ENCODE measurements at regions not wholly inside any gene's neighbourhood (a gene's known extent, or its start where the extent isn't known, plus 50 kb on each side); places are given as distances from the start of the nearest gene placed in this dataset.
"Not testable (repeated sequence)": the region's sequence is repeated elsewhere in the genome, so short reads cannot be mapped to it uniquely, and the experiment has no call there.

DNA sequence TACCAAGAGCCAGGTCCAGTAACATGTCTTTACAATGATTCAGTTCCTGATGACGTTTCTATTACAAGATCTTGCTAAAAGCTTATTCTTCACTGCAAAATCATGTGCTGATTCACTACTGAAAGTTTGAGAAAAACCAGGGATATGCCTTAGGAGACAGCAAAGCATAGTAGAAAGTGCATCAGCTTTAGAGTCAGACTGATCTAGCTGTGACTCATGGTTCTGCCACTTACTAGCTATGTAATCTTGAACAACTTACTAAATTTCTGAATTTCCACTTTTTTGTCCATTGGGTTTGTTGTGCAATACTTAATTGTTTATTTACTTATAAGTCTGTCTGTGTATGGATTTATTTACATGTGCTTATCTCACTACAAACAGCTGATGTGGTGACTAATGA lies 198.5 kb upstream of the RSPO3 start:
- DNase-seq, result no peak

- no peak for DNase-seq
Measured at GRCh38 chr6:126923807-126924206, 194.7 kb upstream of the RSPO3 start.

DNA sequence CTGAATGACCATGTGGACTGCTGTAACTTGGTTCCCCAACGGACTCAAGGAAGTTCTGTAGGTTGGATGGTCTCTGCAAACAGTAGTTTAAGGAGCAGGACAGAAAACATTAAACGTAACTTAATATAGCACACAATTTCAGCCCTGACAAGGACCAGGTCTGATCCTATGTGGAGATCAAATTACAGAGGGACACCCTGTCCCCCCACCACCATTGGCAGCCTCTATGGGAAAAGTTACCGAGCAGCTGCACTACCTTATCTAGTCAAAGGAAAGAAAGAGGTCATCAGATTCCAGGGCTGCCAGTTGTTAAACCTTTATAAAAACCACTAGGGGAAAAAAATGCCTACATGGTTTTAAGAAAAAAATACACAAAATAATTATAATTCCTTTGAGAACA lies 191.5 kb upstream of the RSPO3 start:
- no peak for DNase-seq

GRCh38 chr6:126927841-126928240 lies 190.6 kb upstream of the RSPO3 start:
- DNase-seq, result no peak

GRCh38 chr6:126937426-126937825 lies 181.0 kb upstream of the RSPO3 start:
- no peak for DNase-seq

GRCh38 chr6:126939784-126940183 lies 178.7 kb upstream of the RSPO3 start:
- DNase-seq, result no peak

GRCh38 chr6:126941751-126942150 lies 176.7 kb upstream of the RSPO3 start:
- DNase-seq, result no peak

DNA sequence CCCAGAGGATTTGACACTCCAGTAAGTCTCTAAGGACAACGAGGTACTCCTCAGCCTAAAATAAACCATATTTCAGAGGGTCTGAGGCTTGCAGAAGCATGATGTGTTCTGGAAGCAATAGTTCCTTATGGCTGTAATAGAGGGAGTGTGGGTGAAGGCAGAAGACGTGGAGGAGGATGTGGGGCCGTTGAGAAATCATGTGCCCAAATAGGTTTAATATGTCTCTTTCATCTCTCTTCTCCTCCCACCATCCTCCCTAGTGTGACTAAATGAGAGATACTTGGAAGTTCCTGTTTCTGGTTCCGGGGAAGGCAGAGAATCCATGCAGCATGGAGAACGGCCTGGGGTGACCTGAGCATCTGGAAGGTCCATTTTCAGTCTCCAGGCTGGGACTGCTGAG lies 174.0 kb upstream of the RSPO3 start:
- no peak for DNase-seq

GRCh38 chr6:126945150-126945685 lies 173.3 kb upstream of the RSPO3 start:
- peak; percentile 35 for DNase-seq

DNA sequence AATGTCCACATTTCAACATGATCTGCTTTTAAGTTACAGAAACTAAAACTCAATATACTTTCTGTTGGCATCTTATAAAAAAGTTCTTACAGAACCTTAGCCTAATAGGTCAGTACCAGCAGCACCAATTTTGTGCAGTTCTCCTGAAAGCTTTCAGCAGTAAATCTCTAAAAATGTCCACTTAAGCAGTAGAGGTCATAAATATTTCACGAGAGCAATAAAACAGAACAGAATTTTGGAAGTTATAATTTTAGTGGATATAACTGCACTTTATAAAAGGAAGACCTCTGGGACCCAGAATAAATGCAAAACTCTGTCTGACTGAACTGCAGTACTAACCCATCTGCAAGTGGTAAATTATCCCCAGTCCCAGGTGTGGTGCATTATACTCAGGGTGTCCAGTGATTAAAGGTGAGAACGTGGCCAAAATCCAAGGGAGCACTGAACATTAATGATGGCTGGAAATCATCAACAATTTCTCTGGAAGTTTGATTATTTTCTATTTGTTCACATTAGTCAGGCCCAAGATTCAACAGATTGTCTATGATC lies 172.6 kb upstream of the RSPO3 start:
- DNase-seq, result peak; percentile 21

DNA sequence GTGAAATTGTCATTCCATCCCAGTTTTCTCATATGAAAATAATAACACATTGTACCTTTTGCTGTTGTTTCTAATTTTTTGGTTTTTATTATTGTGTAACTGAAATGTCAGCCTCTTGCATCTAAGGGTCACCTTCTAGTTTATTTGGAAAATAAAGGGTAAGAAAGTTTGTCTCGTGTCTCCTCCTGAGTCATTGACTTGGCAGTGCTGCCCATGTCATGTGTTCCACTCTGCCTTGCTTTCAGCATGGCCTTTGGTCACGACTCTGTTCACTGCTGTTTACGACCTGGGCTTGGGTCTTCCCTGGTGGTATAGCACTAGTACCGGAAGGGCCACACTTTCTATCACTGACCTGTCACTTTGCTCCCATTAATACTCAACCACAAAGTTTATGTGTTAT lies 171.4 kb upstream of the RSPO3 start:
- no peak for DNase-seq

DNA sequence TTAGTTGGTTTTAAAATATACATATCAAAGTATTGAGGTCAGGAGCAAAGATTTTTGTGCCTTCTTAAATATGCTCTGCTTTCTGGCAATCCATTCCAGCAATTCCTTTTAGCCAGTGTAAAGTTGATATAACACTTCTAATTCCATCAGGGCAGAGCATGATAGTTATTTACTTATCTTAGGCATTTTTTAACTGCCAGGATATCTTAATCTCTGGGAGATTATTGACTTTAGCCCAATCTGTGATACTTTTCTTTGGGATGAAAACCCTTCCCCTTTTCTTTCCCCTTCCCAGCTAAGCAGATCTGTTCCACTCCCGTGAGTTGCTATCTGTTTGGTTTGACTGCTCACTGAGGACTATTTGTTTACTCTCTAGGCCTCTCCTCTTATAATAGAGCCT lies 168.7 kb upstream of the RSPO3 start:
- DNase-seq, result no peak

DNA sequence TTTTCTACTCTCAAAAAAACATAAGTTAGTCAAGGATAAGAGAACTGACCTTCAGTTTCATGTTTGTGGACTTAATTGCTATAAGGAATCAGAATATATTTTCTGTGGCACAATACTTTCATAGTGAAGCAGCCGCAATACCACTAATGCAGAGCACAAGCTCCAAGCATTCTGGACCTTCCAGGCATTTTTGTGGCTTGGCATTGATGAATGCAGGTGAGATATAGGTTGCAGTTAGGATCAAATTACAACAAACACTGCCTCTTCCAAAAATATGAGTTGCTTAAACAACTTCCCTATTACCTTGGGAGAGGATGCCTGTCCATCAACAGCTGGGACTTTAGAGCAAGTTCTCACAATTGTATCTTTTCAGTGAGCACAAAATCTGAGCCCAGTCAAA lies 162.8 kb upstream of the RSPO3 start:
- DNase-seq, result no peak

DNA sequence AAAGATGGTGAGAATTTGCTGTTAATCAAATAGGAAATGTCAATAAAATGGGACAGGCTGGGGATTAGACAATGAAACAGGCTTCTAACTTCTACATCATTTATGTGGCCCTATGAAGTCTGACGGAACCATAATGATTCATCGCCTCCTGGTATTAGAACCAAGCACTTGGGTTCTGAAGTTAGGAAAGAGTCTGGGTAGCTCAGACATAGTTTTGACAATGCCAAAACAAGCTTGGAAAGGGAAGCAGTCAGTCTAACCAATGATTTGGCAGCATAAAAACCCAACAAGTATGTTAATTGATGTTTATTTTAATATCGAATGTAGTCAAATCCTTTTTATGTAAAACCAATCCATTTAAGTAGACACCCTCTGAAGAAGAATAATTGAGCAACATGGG lies 160.8 kb upstream of the RSPO3 start:
- no peak for DNase-seq

- no peak for DNase-seq
Measured at GRCh38 chr6:126959765-126960164, 158.7 kb upstream of the RSPO3 start.

- DNase-seq, result no peak
Measured at GRCh38 chr6:126963077-126963809, 155.2 kb upstream of the RSPO3 start.

- DNase-seq, result no peak
Measured at GRCh38 chr6:126967296-126968005, 151.0 kb upstream of the RSPO3 start.

DNA sequence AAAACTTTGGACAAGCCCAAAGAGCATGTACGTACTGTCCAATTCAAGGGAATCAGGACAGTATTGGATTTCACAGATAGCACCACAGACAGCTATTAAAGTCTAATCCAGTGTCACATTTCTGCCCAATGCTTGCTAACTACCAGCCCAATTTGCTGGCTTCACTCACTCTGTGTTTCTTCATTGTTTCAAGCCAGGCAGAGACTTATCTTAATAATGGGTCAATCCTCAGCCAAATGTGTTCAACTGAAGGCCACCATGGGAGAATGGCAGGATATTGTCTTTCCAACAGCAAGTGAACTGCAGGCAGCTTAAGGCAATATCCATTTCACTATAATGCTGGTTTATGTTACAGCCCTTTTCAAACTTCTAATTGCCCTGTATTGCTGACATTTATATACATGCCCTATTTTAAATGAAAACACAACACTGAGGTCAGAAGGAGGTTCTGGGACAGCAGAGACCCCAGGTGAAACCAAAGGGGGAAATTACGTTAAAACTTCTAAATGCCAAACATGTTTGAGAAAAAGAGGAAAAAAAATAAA lies 142.1 kb upstream of the RSPO3 start:
- DNase-seq, result no peak

DNA sequence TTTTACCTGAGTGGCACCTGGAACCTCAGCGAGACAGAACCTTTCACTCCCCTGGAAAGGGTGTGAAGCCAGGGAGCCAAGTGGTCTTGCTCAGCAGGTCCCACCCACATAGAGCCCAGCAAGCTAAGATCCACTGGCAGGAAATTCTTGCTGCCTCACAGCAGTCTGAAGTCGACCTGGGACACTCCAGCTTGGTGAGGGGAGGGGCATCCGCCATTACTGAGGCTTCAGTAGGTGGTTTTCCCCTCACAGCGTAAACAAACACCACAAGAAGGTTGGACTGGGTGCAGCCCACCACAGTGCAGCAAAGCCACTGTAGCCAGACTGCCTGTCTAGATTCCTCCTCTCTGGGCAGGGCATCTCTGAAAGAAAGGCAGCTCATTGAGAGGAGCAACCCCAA lies 134.7 kb upstream of the RSPO3 start:
- DNase-seq, result no peak

- DNase-seq, result not testable (repeated sequence)
Measured at GRCh38 chr6:126988125-126988524, 130.3 kb upstream of the RSPO3 start.

GRCh38 chr6:127000631-127001030 lies 117.8 kb upstream of the RSPO3 start:
- DNase-seq, result no peak

DNA sequence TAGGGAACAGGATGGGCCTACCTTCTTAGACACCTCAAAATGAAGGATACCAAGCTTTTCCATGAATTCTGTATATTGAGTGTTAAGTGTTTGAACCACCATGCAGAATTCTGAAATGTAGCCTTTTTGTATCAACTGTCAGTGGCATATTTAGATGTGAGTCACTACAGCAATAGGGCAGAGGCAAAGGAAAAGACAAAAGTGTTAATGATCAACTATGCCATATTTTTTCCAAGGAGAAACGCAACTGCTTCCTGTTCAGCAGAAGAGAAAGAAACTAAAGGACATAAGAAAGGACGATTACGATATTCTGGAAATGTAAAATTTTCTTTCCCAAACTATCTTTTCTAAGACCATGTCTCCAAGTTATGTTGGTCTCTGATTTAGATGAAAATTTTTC lies 104.6 kb upstream of the RSPO3 start:
- no peak for DNase-seq

- no peak for DNase-seq
Measured at GRCh38 chr6:127015858-127016257, 102.6 kb upstream of the RSPO3 start.

DNA sequence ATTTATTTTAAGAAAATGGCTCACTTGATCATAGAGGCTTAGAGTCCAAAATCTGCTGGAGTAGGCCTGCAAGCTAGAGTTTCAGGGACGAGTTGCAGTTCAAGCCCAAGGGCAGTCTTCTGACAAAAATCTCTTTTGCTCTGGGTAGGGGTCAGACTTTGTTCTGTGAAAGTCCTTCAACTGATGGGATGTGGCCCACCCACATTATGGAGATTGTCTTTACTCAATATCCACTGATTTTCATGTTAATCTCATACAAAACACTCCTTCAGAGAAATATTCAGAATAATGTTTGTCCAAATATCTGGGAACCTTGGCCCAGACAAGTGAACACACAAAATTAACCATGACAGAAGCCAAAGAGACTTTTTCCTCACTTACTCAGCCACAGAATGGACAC lies 98.6 kb upstream of the RSPO3 start:
- no peak for DNase-seq

All from right hindlimb (tissue), 1 donor.